ENCODE measurements at regions not wholly inside any gene's neighbourhood (a gene's known extent, or its start where the extent isn't known, plus 50 kb on each side); places are given as distances from the start of the nearest gene placed in this dataset.

DNA sequence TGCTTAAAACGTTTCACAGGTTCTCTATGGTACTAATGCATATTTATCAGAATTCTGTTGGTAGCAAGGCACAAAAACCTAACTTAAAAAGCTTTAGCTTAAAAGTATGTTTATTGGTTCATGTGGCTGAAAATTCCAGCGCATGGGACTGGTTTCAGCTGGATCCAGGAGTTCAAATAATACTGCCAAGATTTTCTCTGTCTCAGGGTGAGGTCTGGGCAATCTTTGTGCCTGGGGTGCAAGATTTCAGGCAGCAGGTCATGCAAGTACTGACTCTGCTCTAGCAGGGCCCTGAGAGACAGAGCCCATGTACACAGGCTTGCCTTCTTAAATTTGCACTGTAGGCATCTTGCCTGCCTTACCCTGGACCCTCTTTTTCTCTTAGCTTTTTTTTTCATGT is 134.2 kb upstream of the GAS1 start:
- H3K4me1 ChIP-seq (ENCODE audit: control insufficient read depth, insufficient read depth, low read length): no peaks in the 10 kb centered on the region
- H3K27ac ChIP-seq (ENCODE audit: insufficient read depth, low read depth, low read length, poor library complexity, severe bottlenecking): no peak overlapping the region
- no peaks in the 10 kb centered on the region for H3K9me3 ChIP-seq (ENCODE audit: control insufficient read depth, low read length)
- no peaks in the 10 kb centered on the region for H3K27me3 ChIP-seq (ENCODE audit: control insufficient read depth, insufficient read depth, low read length, poor library complexity, severe bottlenecking)
- H3K36me3 ChIP-seq (ENCODE audit: control insufficient read depth, insufficient read depth, low read length): no peaks in the 10 kb centered on the region
- 88 to 100% methylated on average over 2 of the region's 2 CpGs for WGBS, 2 experiments
- no peak overlapping the region for H3K4me3 ChIP-seq (ENCODE audit: insufficient read depth, low read depth, low read length)

DNA sequence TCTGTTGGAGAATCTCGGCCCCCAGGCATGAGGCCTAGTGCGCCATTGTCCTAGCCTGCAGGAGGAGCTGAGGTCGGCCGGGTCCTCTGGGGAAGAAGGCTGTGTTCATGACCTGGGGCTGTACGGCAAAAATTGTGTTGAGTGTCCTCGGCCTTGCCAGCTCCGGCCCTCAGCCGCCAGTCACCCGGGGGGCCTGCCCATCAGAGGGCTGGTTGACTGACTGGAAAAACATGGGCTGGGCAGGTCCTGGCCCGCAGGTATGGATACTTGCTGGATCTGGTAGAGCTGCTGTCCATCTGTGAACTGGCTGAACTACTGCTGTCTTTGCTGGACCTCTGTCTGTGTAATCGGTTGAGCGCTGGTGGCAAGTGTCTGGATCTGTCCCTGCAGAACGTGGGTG is 136.7 kb upstream of the GAS1 start:
- H3K4me3 ChIP-seq (ENCODE audit: insufficient read depth, low read depth, low read length): no peak overlapping the region
- no peak overlapping the region for H3K27ac ChIP-seq (ENCODE audit: insufficient read depth, low read depth, low read length, poor library complexity, severe bottlenecking)
- no peaks in the 10 kb centered on the region for H3K27me3 ChIP-seq (ENCODE audit: control insufficient read depth, insufficient read depth, low read length, poor library complexity, severe bottlenecking)
- no peaks in the 10 kb centered on the region for H3K36me3 ChIP-seq (ENCODE audit: control insufficient read depth, insufficient read depth, low read length)
- 93 to 94% methylated on average over 13 of the region's 13 CpGs for WGBS, 2 experiments
- no peaks in the 10 kb centered on the region for H3K4me1 ChIP-seq (ENCODE audit: control insufficient read depth, insufficient read depth, low read length)
- no peaks in the 10 kb centered on the region for H3K9me3 ChIP-seq (ENCODE audit: control insufficient read depth, low read length)

DNA sequence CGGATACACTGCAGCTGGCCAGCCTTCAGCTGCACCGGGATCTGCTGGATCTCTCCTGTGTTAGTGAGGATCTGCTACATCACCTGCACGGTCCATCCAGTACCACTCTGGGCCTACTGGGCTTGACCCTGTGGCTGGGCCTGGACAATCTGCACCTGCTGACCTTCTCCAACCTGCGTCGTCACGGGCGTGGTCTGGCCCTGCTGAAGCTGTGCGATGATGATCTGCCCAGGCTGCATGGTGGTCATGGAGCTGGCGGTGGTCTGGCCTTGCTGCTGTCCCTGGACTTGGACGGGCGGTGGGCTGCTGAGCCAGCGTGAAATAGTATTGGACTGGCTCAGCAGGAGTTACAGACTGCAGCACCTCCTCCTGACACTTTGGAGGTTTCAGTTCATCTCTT is 137.1 kb upstream of the GAS1 start:
- no peaks in the 10 kb centered on the region for H3K36me3 ChIP-seq (ENCODE audit: control insufficient read depth, insufficient read depth, low read length)
- H3K9me3 ChIP-seq (ENCODE audit: control insufficient read depth, low read length): no peaks in the 10 kb centered on the region
- H3K4me3 ChIP-seq (ENCODE audit: insufficient read depth, low read depth, low read length): no peak overlapping the region
- no peaks in the 10 kb centered on the region for H3K4me1 ChIP-seq (ENCODE audit: control insufficient read depth, insufficient read depth, low read length)
- no peak overlapping the region for H3K27ac ChIP-seq (ENCODE audit: insufficient read depth, low read depth, low read length, poor library complexity, severe bottlenecking)
- WGBS, 2 experiments: 93 to 97% methylated on average over 12 of the region's 12 CpGs
- H3K27me3 ChIP-seq (ENCODE audit: control insufficient read depth, insufficient read depth, low read length, poor library complexity, severe bottlenecking): no peaks in the 10 kb centered on the region

DNA sequence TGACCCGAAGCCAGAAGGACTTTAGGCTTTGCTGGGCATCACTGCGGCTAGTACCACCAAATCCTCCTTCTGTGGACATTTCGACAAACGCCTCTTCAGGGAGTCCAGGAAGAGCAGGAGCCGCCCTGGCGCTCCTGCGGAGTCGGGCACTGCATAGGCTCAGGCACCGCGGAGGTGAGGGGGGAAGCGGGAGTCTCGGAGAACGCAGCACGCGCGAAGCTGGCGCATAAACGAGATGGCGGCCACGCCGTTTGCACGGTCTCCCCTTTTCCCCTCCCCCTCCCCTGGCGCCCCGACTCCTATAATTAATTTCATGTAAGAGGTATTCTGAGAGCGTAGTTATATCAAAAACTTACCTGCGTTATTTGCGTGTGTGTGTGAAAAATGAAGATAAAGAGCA is 137.8 kb upstream of the GAS1 start:
- Histone ChIP-seq H3K27me3 (ENCODE audit: control insufficient read depth, insufficient read depth, low read length, poor library complexity, severe bottlenecking) (no peaks in the 10 kb centered on the region), H3K27ac (ENCODE audit: insufficient read depth, low read depth, low read length, poor library complexity, severe bottlenecking) (no peak overlapping the region), H3K4me3 (ENCODE audit: insufficient read depth, low read depth, low read length) (no peak overlapping the region), H3K36me3 (ENCODE audit: control insufficient read depth, insufficient read depth, low read length) (no peaks in the 10 kb centered on the region), H3K4me1 (ENCODE audit: control insufficient read depth, insufficient read depth, low read length) (no peaks in the 10 kb centered on the region), H3K9me3 (ENCODE audit: control insufficient read depth, low read length) (no peaks in the 10 kb centered on the region)
- WGBS, 2 experiments: 93 to 97% methylated on average over 23 to 27 of the region's 27 CpGs

DNA sequence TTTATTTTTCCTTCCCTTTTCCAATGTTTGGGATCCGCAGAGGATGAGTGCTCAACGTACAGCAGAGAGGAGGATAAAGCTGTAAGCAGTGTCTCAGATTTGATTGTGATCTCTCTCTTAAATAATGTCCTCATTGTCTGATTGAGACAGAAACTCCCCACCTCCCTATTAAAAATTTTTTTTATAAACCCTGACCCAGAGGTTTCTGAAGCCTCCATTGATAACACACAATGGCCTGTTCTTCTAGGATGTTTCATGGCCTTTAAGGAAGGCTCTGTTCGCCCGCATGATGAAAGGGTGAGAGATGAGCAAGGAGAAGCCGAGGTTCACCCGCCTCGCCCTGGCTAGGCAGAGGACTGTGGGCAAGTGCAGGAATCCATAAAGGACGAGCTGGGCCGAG is 138.2 kb upstream of the GAS1 start:
- Histone ChIP-seq H3K4me3 (ENCODE audit: insufficient read depth, low read depth, low read length) (no peak overlapping the region), H3K9me3 (ENCODE audit: control insufficient read depth, low read length) (no peaks in the 10 kb centered on the region), H3K27me3 (ENCODE audit: control insufficient read depth, insufficient read depth, low read length, poor library complexity, severe bottlenecking) (no peaks in the 10 kb centered on the region), H3K4me1 (ENCODE audit: control insufficient read depth, insufficient read depth, low read length) (no peaks in the 10 kb centered on the region), H3K36me3 (ENCODE audit: control insufficient read depth, insufficient read depth, low read length) (no peaks in the 10 kb centered on the region), H3K27ac (ENCODE audit: insufficient read depth, low read depth, low read length, poor library complexity, severe bottlenecking) (no peak overlapping the region)
- WGBS, 2 experiments: 84% methylated on average over 7 to 9 of the region's 9 CpGs

DNA sequence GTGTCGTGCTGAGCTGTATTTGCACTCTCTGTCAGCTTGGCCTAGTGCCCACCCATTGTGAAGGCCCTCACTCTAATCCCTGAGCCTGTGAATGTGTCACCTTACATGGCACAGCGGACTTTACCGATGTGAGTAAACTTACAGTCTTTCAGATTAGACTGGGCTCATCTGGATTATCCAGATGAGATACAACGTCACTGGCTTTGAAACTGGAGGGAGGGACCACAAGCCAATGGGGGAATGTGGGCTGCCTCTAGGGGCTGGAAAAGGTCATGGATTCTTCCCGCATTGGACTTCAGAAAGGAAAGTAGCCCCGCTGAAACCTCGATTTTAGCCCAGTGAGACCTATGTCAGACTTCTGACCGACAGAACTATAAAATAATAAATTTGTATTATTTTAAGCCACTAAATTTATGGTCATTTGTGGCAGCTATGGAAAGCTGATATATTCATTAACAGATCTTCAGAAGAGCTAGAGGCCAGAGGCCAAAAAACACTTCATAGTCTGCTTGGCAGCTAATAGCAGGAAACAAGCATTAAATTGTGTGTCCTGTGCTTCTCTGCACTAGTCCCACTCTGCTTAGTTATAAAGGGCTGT is 139.0 kb upstream of the GAS1 start:
- Histone ChIP-seq H3K36me3 (ENCODE audit: control insufficient read depth, insufficient read depth, low read length) (no peaks in the 10 kb centered on the region), H3K27me3 (ENCODE audit: control insufficient read depth, insufficient read depth, low read length, poor library complexity, severe bottlenecking) (no peaks in the 10 kb centered on the region), H3K27ac (ENCODE audit: insufficient read depth, low read depth, low read length, poor library complexity, severe bottlenecking) (no peak overlapping the region), H3K4me1 (ENCODE audit: control insufficient read depth, insufficient read depth, low read length) (no peaks in the 10 kb centered on the region), H3K9me3 (ENCODE audit: control insufficient read depth, low read length) (no peaks in the 10 kb centered on the region), H3K4me3 (ENCODE audit: insufficient read depth, low read depth, low read length) (no peak overlapping the region)
- WGBS, 2 experiments: 91 to 93% methylated on average over 7 to 8 of the region's 8 CpGs

DNA sequence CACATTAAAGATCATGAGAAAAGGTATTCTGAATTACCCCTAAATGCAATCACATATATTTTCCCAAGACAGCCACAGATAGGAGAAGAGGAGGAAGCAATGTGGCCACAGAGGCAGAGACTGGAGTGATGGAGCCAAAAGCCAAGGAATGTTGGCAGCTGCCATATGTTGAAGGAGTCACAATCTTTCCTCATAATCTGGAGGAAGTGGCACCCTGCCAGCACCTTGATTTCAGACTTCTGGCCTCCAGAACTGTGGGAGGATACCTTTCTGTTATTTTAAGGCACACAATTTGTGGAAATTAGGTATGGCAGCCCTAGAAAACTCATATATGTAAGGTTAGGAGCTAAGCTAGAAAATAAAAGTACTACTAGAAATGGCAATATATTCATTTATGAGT is 139.9 kb upstream of the GAS1 start:
- Histone ChIP-seq H3K9me3 (ENCODE audit: control insufficient read depth, low read length) (no peaks in the 10 kb centered on the region), H3K4me3 (ENCODE audit: insufficient read depth, low read depth, low read length) (no peak overlapping the region), H3K27me3 (ENCODE audit: control insufficient read depth, insufficient read depth, low read length, poor library complexity, severe bottlenecking) (no peaks in the 10 kb centered on the region), H3K27ac (ENCODE audit: insufficient read depth, low read depth, low read length, poor library complexity, severe bottlenecking) (no peak overlapping the region), H3K36me3 (ENCODE audit: control insufficient read depth, insufficient read depth, low read length) (no peaks in the 10 kb centered on the region), H3K4me1 (ENCODE audit: control insufficient read depth, insufficient read depth, low read length) (no peaks in the 10 kb centered on the region)

DNA sequence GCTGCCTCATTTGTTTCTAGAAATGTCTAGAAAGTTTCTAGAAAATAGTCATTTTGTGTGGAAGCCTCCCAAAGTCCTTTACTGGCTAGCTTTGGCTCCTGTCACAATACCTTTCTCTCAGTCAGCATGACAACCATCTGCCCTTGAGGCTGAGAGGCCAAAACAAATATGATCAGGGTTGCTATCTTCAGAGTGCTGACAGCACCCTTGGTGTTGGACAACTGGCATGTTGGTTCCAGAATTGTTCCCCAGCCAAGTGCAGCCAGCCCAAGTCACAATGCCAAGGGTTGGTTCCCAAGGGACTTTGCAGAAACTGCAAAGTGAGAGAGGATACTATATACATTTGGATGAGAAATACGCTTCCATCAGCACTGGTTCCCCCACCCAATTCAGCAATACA is 140.9 kb upstream of the GAS1 start:
- Histone ChIP-seq H3K36me3 (ENCODE audit: control insufficient read depth, insufficient read depth, low read length) (no peaks in the 10 kb centered on the region), H3K4me3 (ENCODE audit: insufficient read depth, low read depth, low read length) (no peak overlapping the region), H3K27ac (ENCODE audit: insufficient read depth, low read depth, low read length, poor library complexity, severe bottlenecking) (no peak overlapping the region), H3K4me1 (ENCODE audit: control insufficient read depth, insufficient read depth, low read length) (no peaks in the 10 kb centered on the region), H3K27me3 (ENCODE audit: control insufficient read depth, insufficient read depth, low read length, poor library complexity, severe bottlenecking) (no peaks in the 10 kb centered on the region), H3K9me3 (ENCODE audit: control insufficient read depth, low read length) (no peaks in the 10 kb centered on the region)
- WGBS, 2 experiments: 86 to 100% methylated on average over 1 of the region's 1 CpG

DNA sequence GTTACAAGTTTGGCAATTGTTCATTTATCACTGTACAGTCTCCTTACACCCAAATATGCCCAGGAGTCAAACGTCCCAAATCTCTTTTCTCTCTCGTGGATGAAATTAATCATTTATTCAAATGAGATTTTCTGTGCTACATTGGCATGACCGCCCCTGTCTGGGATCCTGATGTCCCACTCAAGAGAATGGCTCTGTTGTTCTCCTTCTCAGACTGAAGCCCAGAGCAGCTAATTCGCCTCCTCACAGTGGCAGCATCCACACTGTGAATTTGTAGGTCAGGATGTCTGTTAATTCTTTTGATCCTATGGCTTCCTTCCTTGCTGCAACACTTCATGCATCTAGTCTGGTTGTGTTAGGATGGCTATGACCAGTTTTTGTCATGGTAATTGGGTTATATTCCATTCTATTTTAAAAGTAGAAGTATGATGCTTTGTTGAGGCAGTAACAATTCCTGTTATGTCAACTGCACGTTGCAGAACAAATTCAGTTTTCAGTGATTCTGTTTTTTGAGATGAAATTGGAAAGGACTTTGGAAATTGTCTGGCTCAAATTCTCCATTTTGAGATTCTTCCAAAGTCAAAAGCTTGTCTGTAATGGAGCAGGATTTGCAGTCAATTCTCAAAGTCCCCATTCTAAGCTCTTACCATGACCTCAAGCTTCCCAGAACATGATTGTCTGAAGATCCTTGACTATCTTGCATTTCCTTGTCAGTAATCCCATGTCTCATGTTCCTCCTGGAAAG is 141.5 kb upstream of the GAS1 start:
- Histone ChIP-seq H3K9me3 (ENCODE audit: control insufficient read depth, low read length) (no peaks in the 10 kb centered on the region), H3K27me3 (ENCODE audit: control insufficient read depth, insufficient read depth, low read length, poor library complexity, severe bottlenecking) (no peaks in the 10 kb centered on the region), H3K36me3 (ENCODE audit: control insufficient read depth, insufficient read depth, low read length) (no peaks in the 10 kb centered on the region), H3K27ac (ENCODE audit: insufficient read depth, low read depth, low read length, poor library complexity, severe bottlenecking) (no peak overlapping the region), H3K4me1 (ENCODE audit: control insufficient read depth, insufficient read depth, low read length) (no peaks in the 10 kb centered on the region), H3K4me3 (ENCODE audit: insufficient read depth, low read depth, low read length) (no peak overlapping the region)
- 91 to 94% methylated on average over 5 of the region's 5 CpGs for WGBS, 2 experiments

DNA sequence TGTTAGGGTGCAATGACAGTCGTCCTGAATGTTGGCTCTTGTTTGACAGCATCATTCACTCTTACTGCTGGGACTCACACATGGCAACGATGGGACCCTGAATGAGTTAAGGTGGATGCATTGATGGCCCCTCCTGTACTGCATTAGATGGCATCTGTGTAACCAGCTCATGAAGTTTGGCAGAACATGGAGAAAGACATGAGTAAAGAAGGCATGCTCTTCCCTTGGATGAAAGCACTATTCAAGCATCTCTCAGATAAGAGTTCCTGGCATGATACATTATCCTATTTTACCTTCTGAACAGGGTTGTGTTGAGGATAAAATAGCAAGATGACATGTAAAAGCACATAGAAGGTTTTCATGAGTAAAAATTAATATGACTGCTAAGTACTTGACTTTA is 142.2 kb upstream of the GAS1 start:
- 30 to 36% methylated on average over 2 of the region's 2 CpGs for WGBS, 2 experiments
- no peak overlapping the region for H3K27ac ChIP-seq (ENCODE audit: insufficient read depth, low read depth, low read length, poor library complexity, severe bottlenecking)
- H3K9me3 ChIP-seq (ENCODE audit: control insufficient read depth, low read length): no peaks in the 10 kb centered on the region
- H3K36me3 ChIP-seq (ENCODE audit: control insufficient read depth, insufficient read depth, low read length): no peaks in the 10 kb centered on the region
- H3K27me3 ChIP-seq (ENCODE audit: control insufficient read depth, insufficient read depth, low read length, poor library complexity, severe bottlenecking): no peaks in the 10 kb centered on the region
- no peak overlapping the region for H3K4me3 ChIP-seq (ENCODE audit: insufficient read depth, low read depth, low read length)
- no peaks in the 10 kb centered on the region for H3K4me1 ChIP-seq (ENCODE audit: control insufficient read depth, insufficient read depth, low read length)

All from ectodermal cell (in vitro differentiated cells).